ENCODE measurements at regions not wholly inside any gene's neighbourhood (a gene's known extent, or its start where the extent isn't known, plus 50 kb on each side); places are given as distances from the start of the nearest gene placed in this dataset.
"Not testable (repeated sequence)": the region's sequence is repeated elsewhere in the genome, so short reads cannot be mapped to it uniquely, and the experiment has no call there.

DNA sequence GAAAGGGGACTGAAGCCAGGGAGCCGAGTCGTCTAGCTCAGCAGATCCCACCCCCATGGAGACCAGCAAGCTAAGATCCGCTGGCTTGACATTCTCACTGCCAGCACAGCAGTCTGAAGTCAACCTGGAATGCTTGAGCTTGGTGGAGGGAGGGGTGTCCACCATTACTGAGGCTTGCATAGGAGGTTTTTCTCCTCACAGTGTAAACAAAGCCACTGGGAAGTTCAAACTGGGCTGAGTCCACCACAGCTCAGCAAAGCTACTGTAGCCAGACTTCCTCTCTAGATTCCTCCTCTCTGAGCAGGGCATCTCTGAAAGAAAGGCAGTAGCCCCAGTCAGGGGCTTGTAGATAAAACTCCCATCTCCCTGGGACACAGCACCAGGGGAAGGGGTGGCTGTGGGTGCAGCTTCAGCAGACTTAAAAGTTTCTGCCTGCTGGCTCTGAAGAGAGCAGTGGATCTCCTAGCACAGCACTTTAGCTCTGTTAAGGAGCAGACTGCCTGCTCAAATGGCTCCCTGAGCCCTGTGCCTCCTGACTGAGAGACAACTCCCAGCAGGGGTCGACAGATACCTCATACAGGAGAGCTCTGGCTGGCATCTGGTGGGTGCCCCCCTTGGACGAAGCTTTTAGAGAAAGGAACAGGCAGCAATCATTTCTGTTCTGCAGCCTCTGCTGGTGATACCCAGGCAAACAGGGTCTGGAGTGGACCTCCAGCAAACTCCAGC is 942.0 kb upstream of the ROBO1 start:
- DNase-seq; H3K27ac Mint-ChIP-seq; H3K4me3 Mint-ChIP-seq; H3K4me1 Mint-ChIP-seq; H3K36me3 Mint-ChIP-seq; ATAC-seq (ENCODE audit: low read depth); H3K27me3 Mint-ChIP-seq; H3K9me3 Mint-ChIP-seq; POLR2A ChIA-PET: not testable (repeated sequence)

DNA sequence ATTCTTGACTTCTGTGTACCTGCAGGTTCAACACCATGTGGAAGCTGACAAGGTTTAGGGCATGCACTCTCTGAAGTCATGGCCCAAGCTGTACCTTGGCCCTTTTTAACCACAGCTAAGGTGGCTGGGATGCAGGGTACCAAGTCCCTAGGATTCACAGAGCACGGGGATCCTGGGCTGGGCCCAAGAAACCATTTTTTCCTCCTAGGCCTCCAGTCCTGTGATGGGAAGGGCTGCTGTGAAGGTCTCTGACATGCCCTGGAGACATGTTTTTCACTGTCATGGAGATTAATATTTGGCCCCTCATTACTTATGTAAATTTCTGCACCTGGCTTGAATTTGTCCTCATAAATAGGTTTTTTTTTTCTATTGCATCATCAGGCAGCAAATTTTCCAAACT is 937.5 kb upstream of the ROBO1 start:
- ATAC-seq (ENCODE audit: low read depth) = no peak
- no peaks in the 10 kb centered on the region for H3K36me3 Mint-ChIP-seq
- H3K4me3 Mint-ChIP-seq = no peak overlapping the region
- no peak for DNase-seq
- no peaks in the 10 kb centered on the region for H3K4me1 Mint-ChIP-seq
- H3K27me3 Mint-ChIP-seq = no peaks in the 10 kb centered on the region
- H3K27ac Mint-ChIP-seq = no peak overlapping the region
- POLR2A ChIA-PET = no interaction called here
- H3K9me3 Mint-ChIP-seq = peaks cover 6% of the 10 kb centered on the region

DNA sequence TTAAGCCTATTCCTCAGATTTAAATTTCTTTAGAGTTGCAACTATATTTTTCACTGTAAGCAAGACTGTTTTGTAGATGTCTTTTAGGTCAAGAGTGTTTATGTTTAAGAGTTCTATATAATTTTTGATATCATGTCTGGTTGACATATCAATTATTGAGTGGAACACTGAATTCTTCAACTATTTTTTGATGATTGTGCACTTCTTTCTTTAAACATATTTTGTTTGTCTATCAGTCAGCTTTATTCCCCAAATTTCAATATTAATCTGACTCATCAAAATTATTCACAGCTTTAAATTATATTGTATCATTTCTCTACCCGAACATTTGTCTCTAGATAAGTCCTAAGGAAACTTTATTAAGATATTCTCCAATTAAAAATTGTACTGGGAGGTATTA is 933.6 kb upstream of the ROBO1 start:
- Mint-ChIP-seq H3K36me3 (no peaks in the 10 kb centered on the region), H3K4me3 (no peak overlapping the region), H3K27ac (no peak overlapping the region), H3K27me3 (no peaks in the 10 kb centered on the region), H3K4me1 (no peaks in the 10 kb centered on the region), H3K9me3 (peaks cover 6% of the 10 kb centered on the region)
- no peak for DNase-seq
- POLR2A ChIA-PET = no interaction called here
- ATAC-seq (ENCODE audit: low read depth) = no peak

DNA sequence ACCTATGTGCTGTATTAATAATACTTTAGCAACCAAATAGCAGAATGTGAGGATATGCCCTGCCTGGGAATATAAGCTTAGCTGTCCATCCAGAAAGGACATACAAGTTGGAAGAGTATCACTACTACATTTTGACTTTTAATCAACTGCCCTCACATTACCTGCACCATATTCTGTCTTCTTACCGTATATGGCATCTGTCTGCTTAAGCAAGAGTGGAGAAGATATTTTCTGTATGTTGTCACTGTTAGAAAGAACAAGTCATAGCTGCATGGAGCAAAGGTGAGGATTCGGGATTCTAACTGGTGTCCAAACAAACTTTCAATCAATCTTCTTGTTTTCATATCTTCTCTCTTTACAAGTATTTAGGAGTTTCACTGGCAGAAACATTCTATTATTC is 929.5 kb upstream of the ROBO1 start:
- Mint-ChIP-seq H3K9me3 (peaks cover under 1% of the 10 kb centered on the region), H3K4me3 (no peak overlapping the region), H3K36me3 (no peaks in the 10 kb centered on the region), H3K4me1 (no peaks in the 10 kb centered on the region), H3K27ac (no peak overlapping the region), H3K27me3 (no peaks in the 10 kb centered on the region)
- DNase-seq (no peak), ATAC-seq (ENCODE audit: low read depth) (no peak)
- POLR2A ChIA-PET = no interaction called here

DNA sequence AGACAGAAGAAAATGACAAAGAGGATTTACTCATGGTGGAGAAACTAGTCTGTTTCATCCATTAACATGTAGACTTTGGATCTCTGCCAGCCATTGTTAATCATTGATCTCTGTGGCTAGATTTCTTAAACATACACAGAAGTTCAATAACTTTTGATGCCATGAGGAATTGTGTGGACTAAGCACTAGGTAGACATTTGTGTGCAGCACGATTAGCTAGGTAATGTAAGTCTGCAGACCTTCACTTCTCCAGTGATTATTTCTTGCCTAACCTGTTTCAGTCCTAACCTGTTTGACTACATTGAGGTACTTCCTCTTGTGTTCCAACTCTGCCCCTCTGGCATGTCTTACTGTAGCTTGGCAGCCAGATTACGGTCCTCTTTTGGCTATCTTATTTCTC is 928.5 kb upstream of the ROBO1 start:
- no peak for ATAC-seq (ENCODE audit: low read depth)
- DNase-seq = no peak
- Mint-ChIP-seq H3K4me1 (no peaks in the 10 kb centered on the region), H3K27me3 (no peaks in the 10 kb centered on the region), H3K9me3 (peaks cover 4% of the 10 kb centered on the region), H3K36me3 (no peaks in the 10 kb centered on the region), H3K27ac (no peak overlapping the region), H3K4me3 (no peak overlapping the region)
- POLR2A ChIA-PET = no interaction called here

DNA sequence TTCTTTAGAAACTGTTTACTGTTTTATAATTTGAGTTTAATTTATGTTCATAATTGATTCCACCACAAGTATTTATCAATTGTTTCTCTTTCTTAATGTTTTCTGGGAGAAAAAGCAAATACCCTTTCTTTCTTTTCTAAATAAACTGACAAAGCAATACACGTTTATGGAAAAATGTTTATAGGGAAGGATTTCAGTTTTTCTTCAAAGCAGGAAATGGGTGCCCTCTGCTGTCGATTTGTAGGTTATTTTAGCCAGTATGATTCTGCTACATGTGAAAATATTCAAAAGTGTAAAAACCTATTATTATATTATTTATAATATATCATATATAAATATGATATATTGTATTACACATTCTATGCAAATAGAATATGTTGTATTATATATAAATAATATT is 921.0 kb upstream of the ROBO1 start:
- Mint-ChIP-seq H3K4me3 (no peak overlapping the region), H3K9me3 (peaks cover 4% of the 10 kb centered on the region)

DNA sequence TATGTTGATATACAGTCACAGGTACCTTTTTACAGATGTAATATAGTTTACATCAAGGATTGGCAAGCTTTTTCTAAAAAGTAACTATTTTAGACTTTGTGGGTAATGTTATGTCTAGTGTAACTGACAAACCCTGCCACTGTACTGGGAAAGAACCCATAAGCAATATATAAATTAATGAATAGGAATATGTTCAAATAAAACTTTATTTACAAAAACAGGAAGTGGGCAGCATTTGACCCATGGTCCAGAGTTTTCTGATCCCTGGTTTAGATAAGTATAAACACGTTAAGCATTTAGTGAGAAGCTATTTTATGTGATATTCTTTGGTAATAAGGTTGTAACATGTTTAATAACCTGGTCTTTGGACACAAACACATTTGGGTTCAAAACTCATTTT is 915.2 kb upstream of the ROBO1 start:
- ATAC-seq (ENCODE audit: low read depth) (no peak), DNase-seq (no peak)
- Mint-ChIP-seq H3K4me1 (no peaks in the 10 kb centered on the region), H3K27ac (no peak overlapping the region), H3K27me3 (no peaks in the 10 kb centered on the region), H3K4me3 (no peak overlapping the region), H3K36me3 (no peaks in the 10 kb centered on the region), H3K9me3 (peaks cover 3% of the 10 kb centered on the region)
- POLR2A ChIA-PET = no interaction called here

More for the DNA sequence above, 921.0 kb upstream of the ROBO1 start:
- POLR2A ChIA-PET = no interaction called here
- Mint-ChIP-seq H3K27me3 (no peaks in the 10 kb centered on the region), H3K27ac (no peak overlapping the region), H3K4me1 (no peaks in the 10 kb centered on the region), H3K36me3 (no peaks in the 10 kb centered on the region)
- no peak for DNase-seq
- no peak for ATAC-seq (ENCODE audit: low read depth)

DNA sequence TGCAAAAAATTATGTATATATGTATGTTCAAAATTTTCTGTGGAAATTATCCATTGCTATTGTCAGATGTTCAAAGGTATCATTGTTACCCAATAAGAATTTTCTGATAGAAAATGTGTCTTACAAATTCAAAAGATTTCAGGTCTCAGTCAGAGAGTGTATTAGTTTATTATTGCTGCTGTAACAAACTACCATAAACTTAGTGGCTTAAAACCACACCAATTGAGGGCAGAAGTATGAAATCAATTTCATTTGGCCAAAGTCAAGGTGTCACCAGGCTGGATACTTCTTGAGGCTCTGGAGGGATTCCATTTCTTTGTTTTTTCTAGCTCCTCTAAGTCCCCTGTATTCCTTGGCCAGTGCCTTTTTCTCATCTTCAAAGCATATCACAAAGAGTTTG is 914.4 kb upstream of the ROBO1 start:
- POLR2A ChIA-PET = no interaction called here
- no peak overlapping the region for H3K27ac Mint-ChIP-seq
- peaks cover 3% of the 10 kb centered on the region for H3K9me3 Mint-ChIP-seq
- no peak for DNase-seq
- ATAC-seq (ENCODE audit: low read depth) = no peak
- H3K36me3 Mint-ChIP-seq = no peaks in the 10 kb centered on the region
- H3K4me3 Mint-ChIP-seq = no peak overlapping the region
- no peaks in the 10 kb centered on the region for H3K4me1 Mint-ChIP-seq
- H3K27me3 Mint-ChIP-seq = no peaks in the 10 kb centered on the region

DNA sequence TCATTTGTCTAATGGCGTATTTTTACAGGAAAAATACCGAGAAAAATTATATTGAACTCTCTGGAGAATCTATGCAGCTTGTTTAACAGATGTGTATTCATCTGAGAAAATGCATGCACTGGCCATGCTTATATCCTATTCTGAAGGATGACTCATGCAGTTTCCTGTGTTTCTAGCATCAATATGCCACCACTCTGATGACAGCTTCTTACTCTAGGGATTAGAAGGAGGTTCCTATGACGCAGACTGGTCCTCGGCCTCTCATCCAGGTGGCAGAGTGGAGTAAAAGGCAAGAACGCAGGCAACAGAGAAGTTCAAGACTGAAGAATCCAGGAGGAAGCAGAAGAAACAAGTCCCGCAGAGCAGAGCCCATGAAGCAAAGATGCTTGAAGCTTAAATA is 910.0 kb upstream of the ROBO1 start:
- POLR2A ChIA-PET = no interaction called here
- ATAC-seq (ENCODE audit: low read depth) = no peak
- H3K9me3 Mint-ChIP-seq = peaks cover 3% of the 10 kb centered on the region
- DNase-seq = no peak
- H3K4me3 Mint-ChIP-seq = no peak overlapping the region
- H3K4me1 Mint-ChIP-seq = no peaks in the 10 kb centered on the region
- no peaks in the 10 kb centered on the region for H3K27me3 Mint-ChIP-seq
- H3K27ac Mint-ChIP-seq = no peak overlapping the region
- no peaks in the 10 kb centered on the region for H3K36me3 Mint-ChIP-seq

DNA sequence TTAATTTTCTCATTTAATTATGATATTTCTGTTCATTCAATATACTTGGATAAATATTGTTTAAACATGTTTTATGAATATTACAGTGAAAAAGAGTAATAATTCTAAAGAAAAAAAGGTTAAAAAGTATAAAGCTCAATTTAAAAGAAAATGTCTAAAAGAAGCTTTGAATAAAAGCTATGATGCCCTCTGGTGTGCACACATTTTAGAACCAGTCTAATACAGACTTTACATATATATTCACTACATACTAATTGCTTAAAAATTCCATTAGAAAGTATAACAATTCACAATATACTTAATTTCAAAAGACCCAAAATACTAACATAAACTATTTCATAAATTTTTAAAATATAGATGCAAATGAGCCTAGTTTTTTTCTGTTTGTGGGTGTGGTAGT is 909.1 kb upstream of the ROBO1 start:
- POLR2A ChIA-PET = no interaction called here
- DNase-seq (no peak), ATAC-seq (ENCODE audit: low read depth) (no peak)
- no peak overlapping the region for H3K27ac Mint-ChIP-seq
- H3K4me1 Mint-ChIP-seq = no peaks in the 10 kb centered on the region
- H3K4me3 Mint-ChIP-seq = no peak overlapping the region
- no peaks in the 10 kb centered on the region for H3K9me3 Mint-ChIP-seq
- no peaks in the 10 kb centered on the region for H3K27me3 Mint-ChIP-seq
- no peaks in the 10 kb centered on the region for H3K36me3 Mint-ChIP-seq

DNA sequence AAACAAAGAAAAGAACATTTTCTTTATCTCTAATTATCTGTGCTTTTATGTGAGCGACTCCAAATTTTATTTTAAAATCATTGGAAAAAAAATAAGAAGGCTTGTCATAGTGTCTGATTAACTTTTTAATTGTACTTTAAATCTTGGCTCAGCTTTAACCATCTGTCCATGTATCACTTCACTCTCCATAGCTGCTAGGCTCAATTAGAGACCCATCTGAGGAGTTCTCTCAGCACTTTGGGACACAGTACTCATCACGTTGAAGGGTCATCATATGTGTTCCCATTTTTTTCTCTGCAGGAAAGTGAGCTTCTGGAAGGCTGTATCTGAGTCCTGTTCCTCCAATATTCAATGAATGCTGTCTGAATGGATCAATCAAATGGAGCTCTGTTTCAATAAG is 908.5 kb upstream of the ROBO1 start:
- H3K4me3 Mint-ChIP-seq = no peak overlapping the region
- H3K4me1 Mint-ChIP-seq = no peaks in the 10 kb centered on the region
- H3K27ac Mint-ChIP-seq = no peak overlapping the region
- no peaks in the 10 kb centered on the region for H3K27me3 Mint-ChIP-seq
- ATAC-seq (ENCODE audit: low read depth) (no peak), DNase-seq (no peak)
- H3K9me3 Mint-ChIP-seq = no peaks in the 10 kb centered on the region
- POLR2A ChIA-PET = no interaction called here
- H3K36me3 Mint-ChIP-seq = no peaks in the 10 kb centered on the region

DNA sequence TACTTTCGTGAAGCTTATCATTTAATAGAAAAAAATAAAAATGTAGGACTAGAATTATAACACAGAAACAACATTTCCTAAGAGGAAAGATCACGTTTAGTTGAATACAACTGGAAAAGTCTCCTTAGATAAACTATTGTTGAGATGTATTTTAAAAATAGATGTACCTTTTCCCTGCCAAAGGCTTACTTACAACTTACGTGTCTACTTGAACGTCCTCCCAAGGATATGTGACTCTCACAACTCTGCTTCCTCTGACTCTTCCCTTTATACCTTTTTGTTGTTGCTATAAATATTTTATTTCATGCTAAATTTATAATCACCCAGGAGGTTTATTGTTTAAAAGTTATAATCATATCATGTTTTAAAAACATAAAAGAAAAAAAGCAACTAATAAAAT is 908.0 kb upstream of the ROBO1 start:
- no peaks in the 10 kb centered on the region for H3K9me3 Mint-ChIP-seq
- H3K36me3 Mint-ChIP-seq = no peaks in the 10 kb centered on the region
- POLR2A ChIA-PET = no interaction called here
- no peaks in the 10 kb centered on the region for H3K27me3 Mint-ChIP-seq
- DNase-seq (no peak), ATAC-seq (ENCODE audit: low read depth) (no peak)
- H3K27ac Mint-ChIP-seq = no peak overlapping the region
- no peaks in the 10 kb centered on the region for H3K4me1 Mint-ChIP-seq
- no peak overlapping the region for H3K4me3 Mint-ChIP-seq

DNA sequence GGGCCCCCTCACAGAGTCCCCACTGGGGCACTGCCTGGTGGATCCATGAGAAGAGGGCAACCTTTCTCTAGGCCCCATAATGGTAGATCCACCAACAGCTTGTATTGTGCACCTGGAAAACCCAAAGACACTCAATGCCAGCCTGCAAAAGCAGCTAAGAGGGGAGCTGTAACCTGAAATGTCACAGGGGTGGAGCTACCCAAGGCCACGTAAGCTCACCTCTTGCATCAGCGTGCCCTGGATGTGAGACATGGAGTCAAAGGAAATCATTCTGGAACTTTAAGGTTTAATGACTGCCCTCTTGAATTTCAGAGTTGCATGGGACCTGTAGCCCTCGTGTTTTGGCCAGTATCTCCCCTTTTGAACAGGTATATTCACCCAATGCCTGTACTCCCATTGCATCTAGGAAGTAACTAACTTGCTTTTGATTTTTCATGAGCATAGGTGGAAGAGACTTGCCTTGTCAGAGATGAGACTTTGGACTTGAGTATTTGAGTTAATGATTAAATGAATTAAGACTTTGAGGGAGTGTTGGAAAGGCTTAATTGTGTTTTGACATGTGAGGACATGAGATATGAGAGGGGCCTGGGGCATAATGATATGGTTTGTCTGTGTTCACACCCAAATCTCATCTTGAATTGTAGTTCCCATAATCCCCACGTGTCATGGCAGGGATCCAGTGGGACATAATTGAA is 900.9 kb upstream of the ROBO1 start:
- DNase-seq (no peak), ATAC-seq (ENCODE audit: low read depth) (no peak)
- H3K4me3 Mint-ChIP-seq = no peak overlapping the region
- H3K27me3 Mint-ChIP-seq = no peaks in the 10 kb centered on the region
- H3K4me1 Mint-ChIP-seq = no peaks in the 10 kb centered on the region
- H3K9me3 Mint-ChIP-seq = peaks cover 9% of the 10 kb centered on the region
- no peak overlapping the region for H3K27ac Mint-ChIP-seq
- POLR2A ChIA-PET = no interaction called here
- no peaks in the 10 kb centered on the region for H3K36me3 Mint-ChIP-seq

DNA sequence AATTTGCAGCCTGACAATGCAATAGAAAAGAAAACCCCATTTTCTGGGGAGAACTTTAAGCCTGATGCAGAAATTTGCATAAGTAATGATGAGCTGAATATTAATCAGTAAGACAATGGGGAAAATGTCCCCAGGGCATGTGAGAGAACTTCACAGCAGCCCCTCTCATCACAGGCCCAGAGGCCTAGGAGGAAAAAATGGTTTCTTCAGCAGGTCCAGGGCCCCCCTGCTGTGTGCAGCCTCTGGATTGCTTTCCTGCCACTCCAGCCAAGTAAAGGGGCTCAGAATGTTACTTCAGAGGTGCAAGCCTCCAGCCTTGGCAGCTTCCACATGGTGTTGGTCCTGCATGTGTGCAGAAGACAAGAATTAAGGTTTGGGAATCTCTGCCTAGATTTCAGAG is 900.3 kb upstream of the ROBO1 start:
- no peak for ATAC-seq (ENCODE audit: low read depth)
- no peaks in the 10 kb centered on the region for H3K27me3 Mint-ChIP-seq
- no peak overlapping the region for H3K4me3 Mint-ChIP-seq
- no peak for DNase-seq
- peaks cover 9% of the 10 kb centered on the region for H3K9me3 Mint-ChIP-seq
- POLR2A ChIA-PET = no interaction called here
- H3K4me1 Mint-ChIP-seq = no peaks in the 10 kb centered on the region
- no peak overlapping the region for H3K27ac Mint-ChIP-seq
- H3K36me3 Mint-ChIP-seq = no peaks in the 10 kb centered on the region
